GM21423 (cell line): ENCODE measurements at regions not wholly inside any gene's neighbourhood (a gene's known extent, or its start where the extent isn't known, plus 50 kb on each side); places are given as distances from the start of the nearest gene placed in this dataset.
"Not testable (repeated sequence)": the region's sequence is repeated elsewhere in the genome, so short reads cannot be mapped to it uniquely, and the experiment has no call there.

Source experiments
- ATAC-seq: cut with Tn5 transposase; IDR thresholded peaks from one replicate; pipeline ENCODE4 v1.9.1; 2021; ENCODE audit warnings: mild to moderate bottlenecking, moderate library complexity; ENCODE audit not compliant: unreplicated experiment

DNA sequence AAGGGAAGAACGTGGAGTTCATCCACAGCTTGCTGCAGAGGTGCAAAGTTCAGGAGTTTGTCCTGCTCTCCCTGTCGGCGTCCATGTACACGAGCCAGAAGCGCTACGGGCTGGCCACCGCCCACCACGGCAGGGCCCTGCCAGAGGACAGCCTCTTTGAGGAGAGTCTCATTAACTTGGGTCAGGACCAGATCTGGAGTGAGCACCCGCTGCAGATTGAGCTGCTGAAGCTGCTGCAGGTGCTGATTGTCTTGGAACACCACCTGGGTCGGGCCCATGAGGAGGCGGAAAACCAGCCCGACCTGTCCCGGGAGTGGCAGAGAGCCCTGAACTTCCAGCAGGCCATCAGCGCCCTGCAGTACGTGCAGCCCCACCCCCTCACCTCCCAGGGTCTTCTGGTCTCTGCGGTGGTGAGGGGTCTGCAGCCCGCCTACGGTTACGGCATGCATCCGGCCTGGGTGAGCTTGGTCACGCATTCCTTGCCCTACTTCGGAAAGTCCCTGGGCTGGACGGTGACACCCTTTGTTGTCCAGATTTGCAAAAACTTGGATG, 73.8 kb upstream of the MORC3 start:
- no peak for ATAC-seq

DNA sequence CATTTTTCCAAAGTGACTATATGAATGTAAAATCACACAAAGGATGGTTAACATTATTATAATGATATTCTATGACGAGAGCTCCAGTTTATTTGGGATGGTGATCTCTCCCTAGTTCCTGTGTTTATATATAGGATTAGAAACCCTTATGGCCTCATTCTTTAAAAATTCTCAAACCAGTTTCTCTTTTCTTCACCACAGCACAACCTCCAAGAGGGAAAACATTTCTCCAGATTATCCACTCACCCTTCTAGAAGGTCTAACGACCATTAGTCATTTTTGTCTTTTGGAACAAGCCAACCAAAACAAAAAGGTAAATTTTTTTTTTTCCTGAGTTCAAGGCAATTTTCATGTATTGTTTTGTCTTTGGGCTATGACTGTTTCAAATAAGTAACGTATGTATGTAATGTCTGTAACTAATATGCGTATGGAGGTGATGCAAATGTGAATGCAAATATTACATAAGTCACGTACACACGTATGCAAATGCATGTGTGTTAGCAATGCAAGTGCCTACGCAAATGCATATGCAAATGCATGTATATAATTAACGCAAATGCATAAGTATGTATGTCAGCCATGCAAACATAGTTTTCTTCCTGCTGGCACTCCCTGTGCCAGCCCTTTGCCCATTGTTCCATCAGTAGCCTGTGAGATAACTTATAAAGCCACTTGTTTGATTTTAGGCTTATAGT, 72.5 kb upstream of the MORC3 start:
- no peak for ATAC-seq

DNA sequence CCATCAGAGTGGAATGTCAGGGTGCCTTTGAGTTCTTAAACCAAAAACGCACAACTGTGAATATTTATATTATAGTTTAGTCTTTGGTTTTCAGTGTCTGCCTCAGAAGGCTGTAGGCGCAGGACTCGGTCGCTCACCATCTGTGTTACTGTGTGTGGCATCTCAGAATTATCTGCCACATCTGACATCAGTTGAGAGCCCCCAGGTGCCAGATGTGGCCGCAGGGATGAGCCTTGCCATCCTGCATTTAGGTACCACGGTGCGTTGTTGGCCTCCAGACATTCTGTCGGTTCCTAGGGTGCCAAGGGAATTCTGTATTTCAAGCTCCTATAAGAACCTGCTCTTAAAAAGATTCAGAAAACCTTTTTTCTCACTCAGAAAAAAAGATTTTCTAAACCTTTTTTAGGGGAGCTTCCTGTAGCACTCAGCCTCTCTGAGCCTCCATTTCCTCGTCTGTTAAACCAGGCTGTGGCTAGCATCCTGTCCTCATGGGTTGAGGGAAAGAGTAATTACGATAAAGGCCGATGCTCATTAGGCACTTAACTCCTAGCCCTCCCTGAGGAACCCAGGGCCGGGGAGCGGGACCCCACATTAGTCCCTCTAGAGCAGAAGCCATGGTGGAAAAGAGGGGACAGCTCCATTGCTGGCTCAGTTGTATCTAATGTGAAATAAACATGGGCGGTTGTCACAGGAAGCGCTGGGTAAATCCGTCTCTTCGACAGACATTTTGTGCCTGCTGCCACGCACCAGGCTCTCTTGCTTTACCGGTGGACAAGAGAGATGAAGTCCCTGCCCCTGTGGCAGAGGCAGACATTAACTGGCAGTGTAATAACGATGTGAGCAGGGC, 70.2 kb upstream of the MORC3 start:
- no peak for ATAC-seq

DNA sequence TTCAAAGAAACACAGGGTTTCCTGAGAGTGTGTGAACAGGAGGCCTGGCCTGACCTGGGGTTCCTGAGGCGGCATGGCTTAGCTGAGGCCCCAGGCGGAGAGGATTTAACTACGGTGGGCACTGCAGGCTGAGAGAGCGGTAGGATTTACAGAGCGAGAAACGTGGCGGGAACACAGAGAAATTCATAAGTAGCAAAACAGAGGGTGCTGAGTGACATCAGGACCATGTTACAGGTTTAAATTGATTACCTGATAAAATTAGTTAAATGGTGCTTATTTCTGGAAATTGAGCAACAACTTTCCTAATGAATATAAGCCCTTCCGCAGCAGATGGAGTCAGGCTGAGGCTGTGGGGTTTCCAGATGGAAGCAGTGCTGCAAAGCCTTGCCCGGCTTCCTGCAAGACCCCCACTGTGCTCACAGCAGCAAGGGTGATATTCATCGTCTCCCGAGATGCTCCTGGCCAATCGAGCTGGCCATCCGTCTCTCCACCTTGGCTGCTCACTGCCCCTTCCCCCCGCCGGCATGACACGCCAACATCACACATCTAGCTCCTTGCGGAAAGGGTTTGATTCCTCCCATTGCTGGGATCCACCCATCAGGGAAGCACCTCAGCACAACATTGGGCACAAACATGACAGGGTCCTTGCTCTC, 69.4 kb upstream of the MORC3 start:
- ATAC-seq, result no peak

DNA sequence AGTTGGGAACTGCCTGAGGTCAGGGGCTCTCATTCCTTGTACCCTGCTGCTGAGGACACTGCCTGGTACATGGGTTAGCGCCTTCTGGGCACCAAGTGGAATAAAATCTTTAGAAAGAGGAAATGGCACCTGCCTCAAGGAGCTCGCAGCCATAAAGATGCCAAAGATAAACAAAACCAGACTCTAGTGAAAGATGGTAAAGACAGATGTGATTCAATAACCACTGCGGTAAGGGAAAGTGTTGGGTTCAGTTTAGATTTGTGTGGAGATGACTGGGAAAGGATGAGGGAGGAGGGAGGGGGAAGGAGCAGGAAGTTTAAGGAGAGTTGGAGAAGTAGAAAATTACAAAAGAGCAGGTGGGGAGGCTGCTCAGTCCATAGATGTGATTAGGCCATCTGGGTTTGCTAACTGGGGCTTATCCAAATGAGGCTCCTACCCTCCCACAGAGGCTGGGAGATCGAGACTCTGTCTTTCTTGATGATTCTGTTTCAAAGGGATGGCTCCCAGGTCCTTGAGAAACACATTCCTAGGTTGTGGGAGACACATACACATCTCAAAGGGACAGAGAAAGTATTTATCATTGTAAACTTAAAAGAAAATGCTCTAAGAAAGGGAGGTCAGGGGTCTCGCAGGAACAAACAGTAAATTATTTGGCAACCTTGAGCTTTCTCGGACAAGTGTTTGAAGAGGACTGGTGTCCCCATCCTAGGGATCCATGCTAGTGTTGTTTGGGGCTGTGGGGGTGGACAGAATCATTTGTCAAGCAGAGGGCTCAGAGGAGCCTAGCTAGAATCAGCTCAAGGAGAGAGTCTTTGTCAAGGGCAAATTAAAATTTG, 65.7 kb upstream of the MORC3 start:
- no peak for ATAC-seq

DNA sequence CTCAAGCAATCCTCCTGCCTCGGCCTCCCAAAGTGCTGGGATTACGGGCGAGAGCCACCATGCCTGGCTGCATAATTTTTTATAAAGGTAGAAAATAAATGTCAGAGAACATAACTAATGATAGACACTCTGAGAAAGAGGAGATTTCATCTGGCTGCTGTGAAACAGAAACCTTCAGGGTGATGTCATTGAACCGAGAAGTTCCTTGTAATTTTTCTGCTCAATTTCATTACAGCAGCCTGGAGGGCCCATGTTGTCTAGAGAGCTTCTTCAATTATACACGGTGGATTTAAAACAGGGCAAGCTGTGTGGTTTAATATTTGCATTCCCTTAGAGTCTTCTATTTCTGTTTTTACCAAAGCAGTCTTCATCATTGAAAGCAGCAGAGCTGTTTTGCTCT, 64.3 kb upstream of the MORC3 start:
- peak; percentile 55 for ATAC-seq

DNA sequence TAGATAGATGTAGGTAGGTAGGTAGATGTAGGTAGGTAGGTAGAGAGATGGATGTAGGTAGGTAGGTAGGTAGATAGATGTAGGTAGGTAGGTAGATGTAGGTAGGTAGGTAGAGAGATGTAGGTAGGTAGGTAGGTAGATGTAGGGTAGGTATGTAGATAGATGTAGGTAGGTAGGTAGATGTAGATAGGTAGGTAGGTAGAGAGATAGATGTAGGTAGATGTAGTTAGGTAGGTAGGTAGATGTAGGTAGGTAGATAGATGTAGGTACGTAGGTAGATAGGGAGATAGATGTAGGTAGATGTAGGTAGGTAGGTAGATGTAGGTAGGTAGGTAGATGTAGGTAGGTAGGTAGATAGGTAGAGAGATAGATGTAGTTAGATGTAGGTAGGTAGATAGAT, 62.3 kb upstream of the MORC3 start:
- ATAC-seq, result no peak

DNA sequence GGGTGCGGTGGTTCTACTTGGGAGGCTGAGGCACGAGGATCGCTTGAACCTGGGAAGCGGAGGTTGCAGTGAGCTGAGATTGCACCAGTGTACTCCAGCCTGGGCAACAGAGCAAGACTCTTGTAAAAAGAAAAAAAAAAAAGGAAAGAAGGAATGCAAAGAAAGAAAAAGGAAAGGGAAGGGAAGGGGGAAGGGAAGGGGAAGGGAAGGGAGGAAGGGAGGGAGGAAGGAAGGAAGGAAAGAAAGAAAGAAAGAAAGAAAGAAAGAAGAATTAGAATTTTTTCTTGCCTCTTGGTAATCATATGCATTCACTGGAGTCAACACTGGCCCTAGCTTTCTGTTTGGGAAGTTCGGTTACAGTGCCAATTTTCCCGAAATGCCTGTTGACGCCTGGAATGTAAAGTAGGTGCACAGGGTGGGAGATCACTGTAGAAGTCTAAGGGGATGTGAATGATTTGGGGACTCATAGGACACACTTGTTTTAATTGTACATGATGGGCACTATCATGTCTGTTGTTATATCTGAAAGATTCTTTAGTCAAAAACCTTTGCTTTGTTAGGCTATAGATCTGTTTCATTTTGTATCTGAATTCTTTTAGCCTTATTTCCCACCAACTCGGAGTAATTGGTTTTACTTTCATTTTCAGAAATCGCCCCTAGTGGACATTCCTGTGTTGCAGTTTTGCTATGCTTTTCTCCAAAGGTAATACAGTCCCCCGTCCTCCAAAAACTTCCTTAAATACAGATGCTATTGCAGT, 59.8 kb upstream of the MORC3 start:
- no peak for ATAC-seq

DNA sequence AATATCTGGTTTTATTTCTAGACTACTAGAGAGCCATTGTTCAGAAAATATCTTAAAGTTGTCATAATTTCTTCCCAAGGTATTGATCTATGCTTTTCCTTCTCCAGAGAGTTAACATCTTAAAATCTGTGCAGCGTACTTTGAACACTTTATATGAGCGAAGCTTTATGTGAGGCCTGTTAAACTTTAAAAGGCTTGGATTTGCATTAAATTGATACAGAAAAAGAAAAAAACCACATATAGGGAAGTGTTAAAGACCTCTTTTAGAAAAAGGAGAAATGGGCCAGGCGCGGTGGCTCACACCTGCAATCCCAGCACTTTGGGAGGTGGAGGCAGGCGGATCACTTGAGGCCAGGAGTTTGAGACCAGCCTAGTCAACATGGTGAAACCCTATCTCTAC, 59.2 kb upstream of the MORC3 start:
- ATAC-seq, result no peak

DNA sequence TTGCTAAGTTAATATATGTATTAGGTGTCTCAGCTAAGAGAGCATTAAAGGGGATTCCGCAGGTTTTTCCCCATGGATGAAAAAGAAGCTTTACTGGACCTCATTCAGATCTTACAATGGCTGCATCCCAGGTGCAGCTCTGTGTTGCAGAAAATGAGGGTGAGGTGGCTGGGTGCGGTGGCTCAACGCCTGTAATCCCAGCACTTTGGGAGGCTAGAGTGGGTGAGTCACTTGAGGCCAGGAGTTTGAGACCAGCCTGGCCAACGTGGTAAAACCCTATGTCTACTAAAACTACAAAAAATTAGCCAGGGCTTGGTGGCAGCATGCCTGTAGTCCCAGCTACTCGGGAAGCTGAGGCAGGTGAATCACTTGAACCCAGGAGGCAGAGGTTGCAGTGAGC, 58.5 kb upstream of the MORC3 start:
- no peak for ATAC-seq

DNA sequence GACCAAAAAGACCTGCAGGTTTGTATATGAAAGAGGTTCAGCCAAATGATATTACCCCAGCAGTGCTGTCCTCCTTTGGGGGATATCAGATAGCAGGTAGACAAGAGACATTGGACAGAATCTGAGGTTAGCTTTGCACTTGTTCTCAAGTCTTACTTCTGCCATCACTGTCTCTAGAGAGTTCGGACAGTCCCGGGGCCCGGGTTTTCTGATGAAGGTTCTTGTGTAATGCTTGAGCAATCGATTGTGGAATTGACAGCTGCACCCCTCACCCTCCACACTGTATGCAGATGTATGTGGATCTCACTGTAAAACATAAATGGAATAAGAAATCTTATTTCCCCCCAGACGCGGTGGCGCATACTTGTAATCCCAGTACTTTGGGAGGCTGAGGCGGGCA, 56.2 kb upstream of the MORC3 start:
- ATAC-seq, result no peak

DNA sequence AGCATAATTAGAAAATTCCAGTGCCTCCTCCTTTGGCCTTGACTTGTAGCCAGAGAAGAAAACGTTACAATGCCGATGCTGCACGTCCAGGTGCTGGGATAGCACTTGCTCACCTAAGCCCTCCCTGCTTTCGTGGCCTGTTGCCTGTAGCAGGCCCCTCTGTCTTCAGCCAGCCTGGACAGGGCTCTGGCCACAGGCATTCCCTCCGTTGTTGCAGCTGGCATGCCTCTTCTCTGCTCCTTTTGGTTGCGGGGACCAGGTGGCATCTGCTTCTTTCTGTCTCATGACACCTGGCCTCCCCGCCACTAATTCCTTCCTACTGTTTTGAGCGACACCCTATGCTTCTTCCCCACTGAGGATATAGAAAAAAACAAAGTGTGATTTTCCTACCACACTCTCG, 54.6 kb upstream of the MORC3 start:
- no peak for ATAC-seq

DNA sequence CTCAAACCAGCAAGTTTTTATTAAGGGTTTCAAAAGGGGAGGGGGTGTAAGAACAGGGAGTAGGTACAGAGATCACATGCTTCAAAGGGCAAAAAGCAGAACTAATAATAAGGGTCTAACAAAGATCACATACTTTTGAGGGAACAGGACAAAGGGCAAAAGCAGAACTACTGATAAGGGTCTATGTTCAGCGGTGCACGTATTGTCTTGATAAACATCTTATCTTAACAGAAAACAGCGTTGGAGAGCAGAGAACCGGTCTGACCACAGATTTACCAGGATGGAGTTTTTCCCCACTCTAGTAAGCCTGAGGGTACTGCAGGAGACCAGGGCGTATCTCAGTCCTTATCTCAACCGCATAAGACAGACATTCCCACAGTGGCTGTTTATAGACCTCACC, 52.2 kb upstream of the MORC3 start:
- not testable (repeated sequence) for ATAC-seq

DNA sequence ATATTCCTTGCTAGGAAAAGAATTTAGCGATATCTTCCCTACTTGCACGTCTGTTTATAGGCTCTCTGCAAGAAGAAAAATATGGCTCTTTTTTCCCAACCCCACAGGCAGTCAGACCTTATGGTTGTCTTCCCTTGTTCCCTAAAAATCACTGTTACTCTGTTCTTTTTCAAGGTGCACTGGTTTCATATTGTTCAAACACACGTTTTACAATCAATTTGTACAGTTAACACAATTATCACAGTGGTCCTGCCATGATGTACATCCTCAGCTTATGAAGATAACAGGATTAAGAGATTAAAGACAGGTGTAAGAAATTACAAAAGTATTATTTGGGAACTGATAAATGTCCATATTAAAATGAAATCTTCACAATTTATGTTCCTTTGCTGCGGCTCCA, 51.7 kb upstream of the MORC3 start:
- ATAC-seq, result not testable (repeated sequence)
